ENCODE measurements at regions not wholly inside any gene's neighbourhood (a gene's known extent, or its start where the extent isn't known, plus 50 kb on each side); places are given as distances from the start of the nearest gene placed in this dataset.
"Not testable (repeated sequence)": the region's sequence is repeated elsewhere in the genome, so short reads cannot be mapped to it uniquely, and the experiment has no call there.

GRCh38 chr16:76970087-76970744 is 220.8 kb upstream of the MON1B start:
- no peak for DNase-seq (ENCODE audit: extremely low read depth, low read depth, low spot score)

- no peak for DNase-seq (ENCODE audit: extremely low read depth, low read depth, low spot score)
These were observed 220.3 kb upstream of the MON1B start for GRCh38 chr16:76970745-76971099.

GRCh38 chr16:76976101-76976500 is 214.9 kb upstream of the MON1B start:
- DNase-seq (ENCODE audit: extremely low read depth, low read depth, low spot score) = no peak

GRCh38 chr16:76976756-76977155 is 214.2 kb upstream of the MON1B start:
- no peak for DNase-seq (ENCODE audit: extremely low read depth, low read depth, low spot score)

- DNase-seq (ENCODE audit: extremely low read depth, low read depth, low spot score) = no peak
These were observed 206.8 kb upstream of the MON1B start for GRCh38 chr16:76984196-76984595.

- DNase-seq (ENCODE audit: extremely low read depth, low read depth, low spot score) = no peak
These were observed 205.5 kb upstream of the MON1B start for GRCh38 chr16:76985392-76986045.

- DNase-seq (ENCODE audit: extremely low read depth, low read depth, low spot score) = no peak
These were observed 202.5 kb upstream of the MON1B start for GRCh38 chr16:76988526-76988925.

- DNase-seq (ENCODE audit: extremely low read depth, low read depth, low spot score) = no peak
These were observed 188.3 kb upstream of the MON1B start for GRCh38 chr16:77002644-77003043.

- no peak for DNase-seq (ENCODE audit: extremely low read depth, low read depth, low spot score)
These were observed 181.5 kb upstream of the MON1B start for GRCh38 chr16:77009453-77009852.

- no peak for DNase-seq (ENCODE audit: extremely low read depth, low read depth, low spot score)
These were observed 176.5 kb upstream of the MON1B start for GRCh38 chr16:77014441-77014840.

GRCh38 chr16:77030600-77030999 is 160.4 kb upstream of the MON1B start:
- no peak for DNase-seq (ENCODE audit: extremely low read depth, low read depth, low spot score)

GRCh38 chr16:77033516-77033915 is 157.5 kb upstream of the MON1B start:
- DNase-seq (ENCODE audit: extremely low read depth, low read depth, low spot score) = no peak

GRCh38 chr16:77035361-77035760 is 155.6 kb upstream of the MON1B start:
- no peak for DNase-seq (ENCODE audit: extremely low read depth, low read depth, low spot score)

- no peak for DNase-seq (ENCODE audit: extremely low read depth, low read depth, low spot score)
These were observed 153.2 kb upstream of the MON1B start for GRCh38 chr16:77037696-77038347.

GRCh38 chr16:77041468-77041867 is 149.5 kb upstream of the MON1B start:
- DNase-seq (ENCODE audit: extremely low read depth, low read depth, low spot score) = no peak

- DNase-seq (ENCODE audit: extremely low read depth, low read depth, low spot score) = no peak
These were observed 147.9 kb upstream of the MON1B start for GRCh38 chr16:77043076-77043475.

GRCh38 chr16:77046206-77046605 is 144.8 kb upstream of the MON1B start:
- DNase-seq (ENCODE audit: extremely low read depth, low read depth, low spot score) = no peak

- DNase-seq (ENCODE audit: extremely low read depth, low read depth, low spot score) = no peak
These were observed 142.9 kb upstream of the MON1B start for GRCh38 chr16:77048085-77048484.

- no peak for DNase-seq (ENCODE audit: extremely low read depth, low read depth, low spot score)
These were observed 141.4 kb upstream of the MON1B start for GRCh38 chr16:77049577-77049976.

GRCh38 chr16:77056597-77056996 is 134.4 kb upstream of the MON1B start:
- not testable (repeated sequence) for DNase-seq (ENCODE audit: extremely low read depth, low read depth, low spot score)

GRCh38 chr16:77057161-77057774 is 133.7 kb upstream of the MON1B start:
- DNase-seq (ENCODE audit: extremely low read depth, low read depth, low spot score) = no peak

GRCh38 chr16:77059446-77059845 is 131.5 kb upstream of the MON1B start:
- DNase-seq (ENCODE audit: extremely low read depth, low read depth, low spot score) = no peak
